ENCODE measurements at regions not wholly inside any gene's neighbourhood (a gene's known extent, or its start where the extent isn't known, plus 50 kb on each side); places are given as distances from the start of the nearest gene placed in this dataset.

DNA sequence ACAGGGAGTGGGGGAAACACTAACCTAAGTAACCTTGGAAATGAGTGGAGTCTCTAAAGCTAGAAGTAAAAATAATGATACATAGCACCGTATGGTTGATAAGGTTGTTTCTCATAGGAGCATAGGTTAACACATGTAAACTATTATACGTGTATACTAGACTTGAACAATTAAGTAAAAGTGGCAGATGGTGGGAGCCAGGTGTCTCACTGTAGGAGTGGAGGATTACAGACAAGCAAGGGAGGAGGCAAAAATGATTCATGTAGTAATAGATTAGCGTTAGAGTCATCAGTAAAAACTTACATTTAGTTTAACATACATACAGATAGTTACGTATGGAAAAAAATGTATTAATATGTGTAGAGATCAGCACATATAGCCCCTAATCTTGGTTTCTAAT is 138.4 kb upstream of the DSCAM start:
- DNase-seq (ENCODE audit: low read depth): no peak

DNA sequence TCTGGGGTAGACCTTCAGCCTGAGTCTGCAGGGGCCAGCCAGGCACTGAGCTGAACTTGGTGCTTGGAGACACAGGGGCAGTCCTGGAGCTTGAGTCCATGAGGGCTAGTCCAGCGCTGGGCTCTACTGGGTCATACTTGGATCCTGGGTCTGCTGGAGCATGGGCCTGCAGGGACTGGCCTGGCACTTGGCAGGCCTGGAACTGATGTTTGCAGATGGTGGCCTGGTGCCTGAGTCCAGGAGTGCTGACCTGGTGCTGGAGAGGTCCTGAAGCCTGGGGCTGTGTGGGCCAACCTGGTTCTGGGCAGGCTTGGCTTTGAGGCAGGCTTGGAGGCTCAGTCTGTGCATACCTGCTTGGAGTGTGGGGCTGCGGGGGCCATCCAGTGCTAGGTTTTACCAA is 143.4 kb upstream of the DSCAM start:
- DNase-seq (ENCODE audit: low read depth): no peak

DNA sequence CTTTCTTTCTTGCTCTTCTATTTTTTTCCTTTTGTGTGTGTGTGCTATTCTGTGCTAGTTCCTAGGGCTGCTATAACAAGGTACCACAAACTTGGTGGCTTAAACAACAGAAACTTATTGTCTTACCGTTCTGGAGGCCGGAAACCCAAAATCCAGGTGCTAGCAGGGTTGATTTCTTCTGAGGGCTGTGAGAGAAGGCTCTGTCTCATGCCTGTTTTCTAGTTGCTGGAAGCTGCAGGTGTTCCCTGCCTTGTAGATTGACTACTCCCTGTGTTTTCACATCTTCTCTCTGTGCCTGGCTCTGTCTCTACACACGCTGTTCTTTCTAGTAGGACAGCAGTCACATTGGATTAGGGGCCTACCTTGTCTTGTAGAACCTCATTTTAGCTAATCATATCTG is 150.9 kb upstream of the DSCAM start:
- DNase-seq (ENCODE audit: low read depth): no peak

DNA sequence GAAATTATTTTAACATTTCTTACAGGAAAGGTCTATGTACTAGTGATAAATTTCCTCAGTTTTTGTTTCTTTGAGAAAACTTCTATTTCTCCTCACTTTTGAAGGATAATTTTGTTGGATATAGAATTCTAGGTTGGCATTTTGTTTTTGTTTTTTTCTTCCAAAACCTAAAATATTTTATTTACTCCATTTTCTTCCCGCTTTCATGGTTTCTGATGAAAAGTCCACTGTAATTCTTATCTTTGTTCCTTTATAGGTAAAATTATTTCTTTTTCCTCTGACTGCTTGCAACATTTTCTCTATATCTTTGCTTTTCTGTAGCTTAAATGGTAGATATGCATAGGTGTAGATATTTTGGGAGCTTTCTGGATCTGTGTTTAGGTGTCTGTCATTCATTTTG is 153.9 kb upstream of the DSCAM start:
- DNase-seq (ENCODE audit: low read depth): no peak

DNA sequence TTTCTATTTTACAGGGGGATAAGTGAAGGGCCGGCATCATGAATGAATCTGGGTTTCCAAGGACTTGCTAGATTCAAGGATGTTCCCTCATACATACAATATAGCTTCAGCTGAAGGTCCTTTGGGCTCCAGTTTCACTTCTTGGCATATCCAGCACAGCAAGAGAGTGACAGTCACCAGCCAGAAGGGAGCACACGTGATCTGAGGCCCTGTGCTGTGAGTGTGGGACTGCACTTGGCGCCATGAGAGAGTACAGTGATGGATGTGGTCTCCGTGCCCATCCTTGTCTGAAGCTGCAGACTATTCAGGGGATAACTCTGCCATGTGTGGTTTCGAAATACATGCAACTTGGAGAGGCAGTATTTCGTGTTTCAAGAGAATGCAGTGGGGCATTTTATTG is 159.7 kb upstream of the DSCAM start:
- no peak for DNase-seq (ENCODE audit: low read depth)

DNA sequence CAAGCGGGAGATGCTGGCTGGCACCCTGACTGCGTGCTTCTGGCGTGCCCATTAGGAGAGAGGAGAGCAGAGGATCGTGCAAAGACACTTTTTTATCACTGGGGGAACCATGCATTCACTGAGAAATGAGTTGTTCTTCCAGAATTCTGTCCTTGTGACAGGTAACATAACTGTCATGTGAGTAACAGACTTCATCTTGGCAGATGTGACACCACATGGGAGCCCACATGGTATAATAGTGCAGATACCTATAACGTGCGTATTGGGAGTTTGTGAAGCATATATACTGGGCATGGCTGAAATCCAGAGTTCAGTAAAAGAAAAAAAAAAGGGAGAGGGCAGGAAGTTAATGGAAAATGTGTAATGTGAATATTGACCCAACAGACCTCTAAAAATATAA is 159.6 kb upstream of the BACE2 start:
- DNase-seq (ENCODE audit: low read depth): no peak

DNA sequence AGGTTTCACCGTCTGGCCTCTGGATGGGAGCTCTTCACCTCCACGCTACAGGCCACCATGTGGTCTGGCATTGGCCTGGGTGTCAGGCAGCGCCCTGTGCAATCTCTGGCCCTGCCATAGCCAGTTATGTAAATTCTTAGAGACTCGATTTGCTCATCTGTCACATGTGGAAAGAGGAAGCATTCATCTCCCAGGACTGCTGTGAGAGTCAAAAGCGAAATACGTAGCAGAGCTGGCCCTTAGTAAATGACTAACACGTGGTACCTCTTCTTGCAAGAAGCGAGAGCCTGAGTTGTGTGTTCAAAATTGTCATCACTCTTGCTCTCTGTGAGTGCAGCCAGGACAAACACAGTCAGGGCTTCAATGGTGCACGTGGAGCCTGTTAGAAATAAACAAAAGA is 159.0 kb upstream of the BACE2 start:
- no peak for DNase-seq (ENCODE audit: low read depth)

DNA sequence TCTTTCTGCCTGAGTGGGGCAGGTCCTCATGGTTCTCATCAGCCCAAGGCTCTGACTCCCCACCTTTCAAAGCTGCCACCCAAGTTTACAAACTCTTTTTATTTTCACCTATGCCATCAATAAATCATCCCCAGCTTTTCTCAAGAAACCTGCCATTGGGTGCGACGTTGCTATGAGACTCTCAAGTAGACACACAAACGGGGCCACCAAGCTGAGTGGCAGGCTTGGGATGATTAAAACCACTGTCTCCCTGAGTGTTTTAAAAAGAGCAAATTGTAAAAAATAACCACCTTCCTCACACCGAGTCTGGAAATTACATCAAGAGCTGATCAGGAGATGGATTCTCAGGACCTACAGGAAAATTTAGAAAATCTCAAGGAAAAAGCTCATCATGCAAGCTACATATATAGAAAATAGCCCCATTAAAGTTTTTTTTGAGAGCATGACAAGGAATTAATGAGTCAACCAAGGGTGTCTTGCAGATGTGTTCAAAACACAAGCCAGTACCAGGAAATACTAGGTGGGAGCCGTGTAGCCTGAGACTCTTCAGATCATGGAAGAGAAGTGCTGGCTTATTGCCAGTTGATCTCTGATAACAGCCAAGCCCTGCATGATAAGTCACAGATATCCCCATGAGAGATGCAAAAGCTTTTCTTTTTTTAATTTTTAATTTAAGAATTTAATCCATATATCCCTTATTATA is 158.4 kb upstream of the BACE2 start:
- no peak for DNase-seq (ENCODE audit: low read depth)

DNA sequence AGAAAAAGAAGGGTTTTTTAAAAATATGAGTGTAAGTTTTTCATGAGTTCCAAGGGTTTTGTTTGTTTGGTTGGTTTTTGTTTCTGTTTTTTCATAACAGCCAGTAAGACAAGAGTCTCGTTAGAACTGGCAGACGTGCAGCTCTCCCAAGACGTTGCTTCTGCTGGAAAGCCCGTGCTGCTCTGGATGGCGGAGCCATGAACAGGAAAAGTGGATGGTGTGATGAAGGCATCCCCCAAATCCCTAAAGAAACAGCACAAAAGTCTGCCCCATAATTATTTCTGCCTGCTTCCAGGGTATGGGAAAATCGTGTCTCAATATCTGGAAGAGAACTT is 157.9 kb upstream of the BACE2 start:
- no peak for DNase-seq (ENCODE audit: low read depth)

DNA sequence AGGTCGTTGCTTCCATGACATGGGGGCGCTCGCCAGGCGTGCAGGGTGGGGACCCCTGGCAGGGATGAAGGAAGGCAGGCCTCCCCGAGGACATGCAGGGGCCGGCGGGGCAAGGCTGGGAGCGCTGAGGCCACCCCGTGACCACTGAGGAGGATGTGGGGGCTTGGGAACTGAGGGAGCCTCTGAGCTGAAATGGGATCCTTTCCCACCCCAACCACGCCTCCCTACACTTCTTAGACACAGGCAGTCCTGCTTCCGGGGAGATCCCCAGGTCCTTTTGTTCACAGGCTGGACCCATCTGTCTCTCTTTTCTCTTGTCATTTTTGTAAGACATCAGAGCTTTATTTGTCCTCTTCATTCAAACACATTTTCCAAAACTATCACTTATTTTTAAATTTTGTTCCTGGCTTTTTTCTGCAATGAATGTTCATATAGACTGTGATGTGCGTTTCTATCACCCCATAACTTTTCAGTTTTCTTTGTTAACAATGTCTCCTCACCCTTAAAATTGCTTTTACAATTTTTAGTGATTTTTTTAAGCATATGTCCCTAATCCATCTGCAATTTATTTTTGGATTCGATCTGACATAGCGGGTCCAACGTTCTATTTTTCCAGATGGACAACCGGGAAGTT is 156.7 kb upstream of the BACE2 start:
- no peak for DNase-seq (ENCODE audit: low read depth)

DNA sequence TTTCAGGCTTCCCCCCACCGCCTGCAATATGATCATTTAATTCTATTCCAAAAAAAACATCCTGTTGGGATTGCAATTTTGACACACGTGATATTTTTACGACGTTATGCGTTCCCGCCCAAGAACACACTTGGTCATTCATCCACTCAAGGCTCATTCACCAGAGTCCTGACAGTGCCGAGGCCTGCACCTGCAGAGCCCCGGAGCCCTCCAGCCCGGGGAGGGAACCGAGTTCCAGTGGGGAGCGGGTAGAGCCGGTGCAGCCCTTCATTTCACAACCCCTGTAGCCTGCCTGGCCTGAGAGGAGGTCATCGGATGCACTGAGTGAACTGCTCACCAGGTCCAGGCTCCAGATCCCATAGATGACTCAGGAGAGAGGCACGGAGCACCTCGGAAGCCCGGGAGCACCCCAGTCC is 156.0 kb upstream of the BACE2 start:
- DNase-seq (ENCODE audit: low read depth): no peak

DNA sequence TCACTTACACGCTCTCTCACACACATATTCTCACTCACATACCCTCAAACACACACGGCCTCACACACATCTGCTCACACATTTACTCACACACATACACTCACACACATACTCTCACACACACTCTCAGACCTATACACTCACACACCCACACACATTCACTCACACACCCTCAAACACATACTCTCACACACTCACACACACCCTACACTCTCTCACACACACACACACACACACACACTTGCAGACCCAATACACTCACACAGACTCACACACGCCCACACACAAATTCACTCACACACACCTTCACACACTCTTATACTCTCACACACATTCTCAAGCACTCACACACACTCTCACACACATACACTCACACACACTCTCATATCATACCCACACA is 155.5 kb upstream of the BACE2 start:
- no peak for DNase-seq (ENCODE audit: low read depth)

DNA sequence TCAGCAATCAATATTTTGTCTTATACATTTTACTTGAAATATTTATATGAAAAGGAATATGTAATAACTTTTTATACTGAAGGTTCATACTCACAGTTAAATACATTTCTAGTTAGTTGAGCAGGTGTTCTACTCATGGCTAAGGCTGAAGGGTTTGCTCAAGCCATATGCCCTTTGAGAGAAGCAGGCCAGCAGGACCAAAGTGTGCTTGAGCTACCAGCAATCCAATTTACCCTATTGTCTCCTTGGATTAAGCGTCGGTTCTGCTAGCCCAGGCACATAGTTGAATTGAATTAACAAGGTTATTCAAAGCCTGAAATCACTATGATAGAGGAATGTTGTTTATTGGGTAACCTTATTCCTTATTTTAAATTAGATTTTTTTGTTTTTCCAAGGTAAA is 151.5 kb upstream of the BACE2 start:
- no peak for DNase-seq (ENCODE audit: low read depth)

DNA sequence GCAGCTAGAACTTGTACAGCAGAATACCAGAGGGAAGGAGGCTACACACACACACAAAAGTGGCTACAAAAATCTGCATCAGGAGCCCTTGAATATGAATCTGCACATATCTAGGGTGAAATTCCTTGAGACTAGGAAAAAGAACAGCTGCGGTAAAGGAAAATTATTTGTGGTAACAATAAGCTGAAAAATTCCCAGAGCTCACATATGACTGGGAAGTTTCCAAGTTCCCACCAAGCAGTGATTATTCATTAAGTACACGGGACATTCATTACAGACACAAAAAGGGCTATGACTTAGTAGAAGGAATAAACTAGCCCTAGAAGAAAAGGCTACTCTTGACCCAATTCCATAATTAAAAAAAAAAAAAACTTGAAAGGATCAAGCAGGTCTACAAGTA is 149.5 kb upstream of the BACE2 start:
- no peak for DNase-seq (ENCODE audit: low read depth)

DNA sequence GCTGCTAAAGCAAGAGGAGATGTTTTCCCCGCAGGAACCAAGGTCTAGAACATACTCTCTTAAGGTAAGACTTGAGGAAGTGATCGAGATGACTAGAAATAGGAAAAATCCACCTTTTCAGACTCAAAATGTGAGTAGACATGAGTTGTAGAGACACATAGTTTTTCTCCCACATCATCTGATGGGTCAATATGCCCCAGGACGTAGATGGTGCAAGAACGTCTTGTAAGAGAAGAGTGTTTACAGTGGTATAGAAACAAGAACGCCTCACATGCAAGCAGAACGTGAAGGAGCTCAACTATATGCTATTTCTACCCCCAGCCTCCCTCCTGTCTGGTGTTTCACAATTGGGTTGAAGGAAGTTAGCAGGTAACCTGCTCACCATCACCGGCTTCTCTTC is 144.0 kb upstream of the BACE2 start:
- DNase-seq (ENCODE audit: low read depth): no peak

DNA sequence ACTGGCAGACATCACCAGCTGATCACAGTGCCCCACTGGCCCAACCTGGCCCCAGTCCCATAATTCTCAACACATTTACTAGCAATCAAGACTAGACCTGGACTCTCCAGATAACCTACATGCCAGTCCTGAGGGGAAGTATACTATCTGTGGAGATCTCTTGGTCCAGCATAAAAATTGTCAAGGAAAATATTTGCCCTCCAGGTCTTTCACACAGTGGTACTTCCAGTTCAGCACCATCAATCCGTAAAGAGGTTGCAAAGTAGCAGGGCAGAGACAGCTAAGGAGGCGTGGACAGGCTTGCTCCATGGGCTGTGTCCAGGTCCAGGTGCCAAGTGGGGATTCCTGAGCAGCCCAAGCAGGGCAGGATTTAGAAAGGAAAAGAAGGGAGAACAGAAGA is 143.6 kb upstream of the BACE2 start:
- no peak for DNase-seq (ENCODE audit: low read depth)

DNA sequence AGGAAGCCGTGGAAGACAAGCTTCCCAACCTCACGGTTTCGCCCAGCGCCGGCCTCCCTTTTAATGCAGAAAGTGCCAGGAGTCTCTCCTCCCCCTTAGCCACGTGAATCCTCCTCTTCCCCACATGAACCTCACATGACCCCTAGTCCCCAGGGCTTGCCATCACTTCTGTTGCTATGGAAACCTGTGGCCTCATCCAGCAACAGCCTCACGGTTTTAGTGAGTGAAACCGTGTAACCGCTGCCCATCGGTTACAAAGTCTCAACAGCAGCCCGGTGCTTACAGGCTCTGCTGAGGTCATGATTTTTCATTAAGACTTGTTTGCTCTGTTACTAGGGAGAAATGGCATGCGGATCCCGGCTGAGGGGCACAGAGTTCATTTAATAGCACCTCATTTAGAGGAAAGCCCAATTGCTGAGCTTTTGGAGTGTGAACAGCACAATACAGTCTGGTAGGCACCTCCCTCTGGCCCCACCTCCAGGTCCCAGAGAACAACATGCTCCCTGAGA is 143.2 kb upstream of the BACE2 start:
- no peak for DNase-seq (ENCODE audit: low read depth)

DNA sequence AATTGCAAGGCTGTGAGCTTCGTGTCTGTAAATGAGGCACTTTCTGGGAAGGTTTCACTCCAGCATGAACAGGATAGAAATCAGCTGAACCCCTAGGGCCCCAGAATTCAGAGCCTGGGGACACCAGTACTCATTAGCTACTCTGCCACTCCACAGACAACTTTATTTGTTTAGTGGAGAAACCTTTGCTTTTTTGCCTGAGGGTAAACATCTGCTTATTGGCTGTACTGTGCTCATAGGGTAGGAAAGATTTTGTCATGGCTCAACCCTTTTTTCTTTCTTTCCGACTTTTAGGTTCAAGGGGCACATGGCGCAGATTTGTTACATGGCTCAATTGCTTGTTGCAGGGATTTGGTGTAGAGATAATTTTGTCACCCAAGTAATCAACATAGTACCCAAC is 138.4 kb upstream of the BACE2 start:
- DNase-seq (ENCODE audit: low read depth): no peak

DNA sequence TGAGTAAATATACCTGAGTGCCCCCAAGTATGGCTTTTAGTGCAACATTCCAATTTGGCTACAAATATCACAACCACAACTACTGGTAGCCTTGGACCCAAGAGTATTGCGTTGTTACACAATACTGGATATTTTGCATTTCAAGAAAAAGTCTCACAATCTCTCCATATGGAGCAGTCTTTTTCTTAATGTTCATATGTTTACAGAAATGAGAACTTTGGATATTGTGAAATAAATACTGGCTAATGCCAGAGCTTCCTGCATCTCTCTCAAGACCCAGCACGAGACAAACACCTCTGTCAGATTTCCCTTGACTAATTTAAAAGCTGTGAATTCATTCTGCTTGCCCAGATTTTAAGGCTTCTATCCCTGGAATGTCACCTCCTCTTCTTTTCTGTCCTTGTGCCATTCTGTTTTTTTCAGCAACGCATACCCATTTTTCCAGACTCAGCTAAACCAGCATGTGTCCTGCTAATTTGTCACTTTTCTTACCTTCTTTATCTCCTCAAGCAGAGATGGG is 136.2 kb upstream of the BACE2 start:
- DNase-seq (ENCODE audit: low read depth): no peak

DNA sequence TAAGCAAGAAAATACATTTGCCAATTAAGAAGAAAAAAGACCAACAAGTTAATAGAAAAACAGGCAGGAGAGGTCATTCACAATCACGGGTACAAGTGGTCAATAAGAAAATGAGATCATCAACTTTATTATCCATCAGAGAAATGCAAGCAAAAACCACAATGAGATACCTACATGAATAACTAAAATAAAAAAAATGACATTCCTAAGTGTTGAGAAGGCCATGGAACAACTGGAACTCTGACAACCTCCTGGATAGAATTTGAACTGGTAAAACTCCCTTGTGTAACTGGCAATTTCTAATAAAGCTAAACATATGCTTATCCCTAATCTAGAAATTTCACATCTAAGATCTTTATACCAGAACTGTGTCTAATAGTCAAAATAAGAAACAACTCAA is 135.4 kb upstream of the BACE2 start:
- no peak for DNase-seq (ENCODE audit: low read depth)

DNA sequence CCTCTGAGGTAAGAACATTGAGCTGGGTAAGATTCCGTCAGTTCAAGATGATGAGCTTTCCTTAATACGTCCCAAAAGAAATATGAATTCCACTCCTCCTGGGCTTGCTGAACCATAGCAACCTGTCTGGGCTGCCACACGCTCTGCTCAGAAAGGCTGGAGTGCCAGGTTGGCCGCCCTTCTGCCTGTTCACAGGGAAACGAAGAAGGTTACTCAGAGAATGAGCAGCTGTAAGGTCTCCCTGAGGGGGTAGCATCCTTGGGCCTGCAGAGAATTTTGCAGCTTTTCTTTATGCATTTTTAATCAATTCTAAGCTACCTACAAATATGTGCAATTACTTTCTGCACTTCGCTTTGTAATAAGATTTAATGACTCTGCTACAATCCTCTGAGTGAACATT is 130.7 kb upstream of the BACE2 start:
- DNase-seq (ENCODE audit: low read depth): no peak

DNA sequence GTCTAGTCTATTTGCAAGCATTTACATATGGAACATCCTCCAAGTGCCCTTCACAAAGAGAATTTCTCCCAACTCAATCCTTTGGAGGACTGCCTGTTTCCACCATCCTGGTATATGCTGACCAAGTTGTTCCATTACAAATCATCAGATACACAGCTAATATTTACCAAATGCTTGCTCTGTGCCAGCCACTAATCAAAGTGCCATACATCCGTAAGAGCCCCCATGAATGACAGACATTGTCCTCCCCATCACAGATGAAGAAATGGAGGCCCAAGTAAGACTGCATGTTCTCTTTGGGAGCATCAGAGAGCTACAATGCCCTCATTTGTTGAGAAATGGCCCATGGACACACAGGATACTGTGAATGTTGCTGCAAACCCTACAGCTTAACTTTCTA is 130.0 kb upstream of the BACE2 start:
- DNase-seq (ENCODE audit: low read depth): no peak

DNA sequence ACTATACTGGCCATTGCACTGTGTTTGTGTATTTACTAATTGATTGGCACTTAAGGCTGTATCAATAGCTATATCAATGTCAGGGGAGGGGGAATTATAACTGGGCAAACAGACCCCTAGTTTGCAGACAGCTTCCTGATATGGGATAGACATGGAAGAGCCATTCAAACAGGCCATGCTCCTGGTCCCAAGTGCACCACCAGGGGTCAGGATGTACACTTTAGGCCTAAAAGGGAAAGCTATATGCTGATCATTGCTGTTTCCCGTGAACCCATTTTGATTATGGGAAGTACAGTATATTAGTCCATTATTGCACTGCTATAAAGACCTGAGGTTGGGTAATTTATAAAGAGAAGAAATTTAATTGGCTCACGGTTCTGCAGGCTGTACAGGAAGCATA is 124.9 kb upstream of the BACE2 start:
- DNase-seq (ENCODE audit: low read depth): peak; percentile 1

Data from ELR (cell line).